GM12874 (cell line): ENCODE measurements at regions not wholly inside any gene's neighbourhood (a gene's known extent, or its start where the extent isn't known, plus 50 kb on each side); places are given as distances from the start of the nearest gene placed in this dataset.

Source experiments
- CTCF ChIP-seq: IDR thresholded peaks from 2 replicates; pipeline ENCODE4 v1.5.1; 2011; ENCODE audit warnings: low read depth, mild to moderate bottlenecking, control low read depth, low read length, moderate library complexity; ENCODE audit not compliant: insufficient read depth

GRCh38 chr9:89880721-89881120, 275.9 kb downstream of the GADD45G start:
- no peak for TF ChIP-seq CTCF

GRCh38 chr9:89881431-89881830, 276.6 kb downstream of the GADD45G start:
- no peak for TF ChIP-seq CTCF

- TF ChIP-seq CTCF, result no peak
Measured at GRCh38 chr9:89882930-89883361, 278.1 kb downstream of the GADD45G start.

- no peak for TF ChIP-seq CTCF
Measured at GRCh38 chr9:89883401-89884341, 278.9 kb downstream of the GADD45G start.

GRCh38 chr9:89884356-89885083, 279.7 kb downstream of the GADD45G start:
- no peak for TF ChIP-seq CTCF

- no peak for TF ChIP-seq CTCF
Measured at GRCh38 chr9:89885156-89885555, 280.3 kb downstream of the GADD45G start.

- no peak for TF ChIP-seq CTCF
Measured at GRCh38 chr9:89886281-89886700, 281.5 kb downstream of the GADD45G start.
